HepG2 (cell line): ENCODE measurements at regions not wholly inside any gene's neighbourhood (a gene's known extent, or its start where the extent isn't known, plus 50 kb on each side); places are given as distances from the start of the nearest gene placed in this dataset.

ENCODE experiments used
- ATAC-seq: fragments of 200-7000 bp; cut with Tn5 transposase; 3 replicates; pipeline ENCODE4 v1.9.1; 2020; ENCODE audit warnings: mild to moderate bottlenecking, moderate library complexity
- BruUV-seq: library from RNA; stranded (reverse); fragments of 400-500 nt; replicated peaks from 2 replicates; lab custom pipeline; 2021; lab: Mats Ljungman, UMichigan
- CTCF ChIA-PET: fragments of 300-600 bp; formaldehyde crosslinking; extraction: SDS; loops from one replicate; lab custom pipeline; 2021; ENCODE audit warnings: low total read pairs, inconsistent platforms, low intra/inter-chr PET ratio; lab: Yijun Ruan, JAX
- POLR2A ChIA-PET: fragments of 350-600 bp; sonication (Branson Sonifier 250); formaldehyde crosslinking; loops from one replicate; lab custom pipeline; 2020; ENCODE audit warnings: antibody characterized with exemption, inconsistent platforms; lab: Yijun Ruan, JAX
- DNase-seq: peaks from one replicate; pipeline ENCODE4 v3.0.0-alpha.2; 2015; ENCODE audit warnings: low spot score
- FAIRE-seq: peaks from 3 replicates; lab custom pipeline; 2011; peaks lifted over from hg19 to GRCh38; lab: Jason Lieb, UNC
- H2AFZ ChIP-seq: one replicate; pipeline ENCODE4 v1.6.1; 2011; ENCODE audit warnings: low read length, inconsistent platforms
- H3K27ac ChIP-seq: fragments of 300-600 bp; 3 replicates; pipeline ENCODE4 v1.8.0; 2011; ENCODE audit warnings: mixed run types, mild to moderate bottlenecking, mixed read lengths, low read length, inconsistent platforms; ENCODE audit not compliant: insufficient read depth; ENCODE audit errors: extremely low read length
- H3K27me3 ChIP-seq, 2 experiments: fragments of 200-600 bp in 1 of 2; 2 replicates in 1 of 2; 3 replicates in 1 of 2; pipeline versions ENCODE4 v1.6.0 to v1.8.0; 2011; ENCODE audit warnings: low read length in 2 of 2, mild to moderate bottlenecking in 2 of 2, moderate library complexity in 2 of 2, inconsistent platforms in 1 of 2; ENCODE audit not compliant: insufficient read depth in 2 of 2, control insufficient read depth in 1 of 2
- H3K36me3 ChIP-seq, 2 experiments: fragments of 200-600 bp in 1 of 2; replicated peaks in 1 of 2; 2 replicates in 1 of 2; 3 replicates in 1 of 2; pipeline versions ENCODE4 v1.5.1 to v1.8.0; 2011; ENCODE audit warnings: low read length in 2 of 2, inconsistent platforms in 1 of 2; ENCODE audit not compliant: insufficient read depth in 2 of 2, control insufficient read depth in 1 of 2
- H3K4me1 ChIP-seq: 2 replicates; pipeline ENCODE4 v1.5.1; 2012; ENCODE audit warnings: low read length, inconsistent platforms; ENCODE audit not compliant: insufficient read depth
- H3K4me2 ChIP-seq: 2 replicates; pipeline ENCODE4 v1.6.0; 2011; ENCODE audit warnings: low read depth, low read length, inconsistent platforms
- H3K4me3 ChIP-seq, 3 experiments: fragments of 200-600 bp in 1 of 3; sonication (generic), shearing (Covaris generic) in 1 of 3; replicated peaks in 1 of 3; 2 replicates each; pipeline ENCODE4 v1.5.1; 2011 to 2016; ENCODE audit warnings: low read length in 3 of 3, inconsistent platforms in 2 of 3, low read depth in 2 of 3, mild to moderate bottlenecking in 2 of 3, control low read depth in 1 of 3, mixed read lengths in 1 of 3; ENCODE audit not compliant: insufficient read depth in 1 of 3
- H3K79me2 ChIP-seq: one replicate; pipeline ENCODE4 v1.6.1; 2011; ENCODE audit warnings: low read length, inconsistent platforms; ENCODE audit not compliant: insufficient read depth
- H3K9ac ChIP-seq: 2 replicates; pipeline ENCODE4 v1.6.0; 2011; ENCODE audit warnings: mild to moderate bottlenecking, low read depth, low read length, inconsistent platforms; ENCODE audit not compliant: insufficient read depth
- H3K9me3 ChIP-seq: 2 replicates; pipeline ENCODE4 v1.5.1; 2012; ENCODE audit warnings: mild to moderate bottlenecking, low read length
- H4K20me1 ChIP-seq: 2 replicates; pipeline ENCODE4 v1.6.0; 2011; ENCODE audit warnings: inconsistent platforms, mild to moderate bottlenecking, low read length, moderate library complexity; ENCODE audit not compliant: insufficient read depth
- ATRX ChIP-seq: sonication (generic); formaldehyde crosslinking; IDR thresholded peaks from 2 replicates; pipeline ENCODE4 v1.4.0; 2020; ENCODE audit warnings: missing genetic modification reagents, borderline replicate concordance
- ESRRA ChIP-seq: sonication (generic); formaldehyde crosslinking; IDR thresholded peaks from 2 replicates; pipeline ENCODE4 v1.5.1; 2020; ENCODE audit warnings: mild to moderate bottlenecking, low read depth, missing genetic modification reagents
- FOXA3 ChIP-seq: IDR thresholded peaks from 2 replicates; pipeline ENCODE4 v1.6.1; 2016; ENCODE audit warnings: missing genetic modification reagents, missing compliant biosample characterization
- RAD51 ChIP-seq: fragments of 450-650 bp; IDR thresholded peaks from 2 replicates; pipeline ENCODE4 v1.6.1; 2016; ENCODE audit warnings: borderline replicate concordance
- RBAK ChIP-seq: sonication (generic); formaldehyde crosslinking; IDR thresholded peaks from 2 replicates; pipeline ENCODE4 v1.5.1; 2020; ENCODE audit warnings: mild to moderate bottlenecking, missing genetic modification reagents
- SMAD1 ChIP-seq: sonication (generic); formaldehyde crosslinking; IDR thresholded peaks from 2 replicates; pipeline ENCODE4 v1.4.0; 2020; ENCODE audit warnings: missing genetic modification reagents, low read depth, mild to moderate bottlenecking, borderline replicate concordance
- XBP1 ChIP-seq: sonication (generic); formaldehyde crosslinking; IDR thresholded peaks from 2 replicates; pipeline ENCODE4 v1.5.0; 2020; ENCODE audit warnings: missing genetic modification reagents
- ZFP41 ChIP-seq: sonication (generic); formaldehyde crosslinking; IDR thresholded peaks from 2 replicates; pipeline ENCODE4 v1.4.0; 2020; ENCODE audit warnings: mild to moderate bottlenecking, missing genetic modification reagents, borderline replicate concordance
- ZNF264 ChIP-seq: sonication (generic); formaldehyde crosslinking; IDR thresholded peaks from 2 replicates; pipeline ENCODE4 v1.4.0; 2020; ENCODE audit warnings: missing genetic modification reagents
- ZNF496 ChIP-seq: sonication (generic); formaldehyde crosslinking; IDR thresholded peaks from 2 replicates; pipeline ENCODE4 v1.8.1; 2023; ENCODE audit warnings: mild to moderate bottlenecking, moderate library complexity, missing genetic modification reagents; ENCODE audit not compliant: insufficient replicate concordance
- ZNF564 ChIP-seq: sonication (generic); formaldehyde crosslinking; IDR thresholded peaks from 2 replicates; pipeline ENCODE4 v1.8.1; 2023; ENCODE audit warnings: mild to moderate bottlenecking, missing genetic modification reagents
- WGBS: methylation state at CpG from one replicate; pipeline ENCODE4 v1.1.6; 2017; ENCODE audit warnings: low lambda C conversion rate; 5-methylcytosine and 5-hydroxymethylcytosine counted together
- in situ Hi-C: cut with HindIII; loops from 2 replicates; pipeline ENCODE4 v1.10.0; 2017; ENCODE audit warnings: low pct_unique_long_range_greater_than_20kb; ENCODE audit not compliant: extremely low pct_ligation_motif_present
- intact Hi-C: fragments of 100-400 bp; cut with micrococcal nuclease; formaldehyde crosslinking; loops from one replicate; pipeline ENCODE4 v1.10.0; 2022; ENCODE audit not compliant: unreplicated experiment
- TF ChIP-seq, protein P1 (sequence below): sonication (generic); formaldehyde crosslinking; IDR thresholded peaks from 2 replicates; pipeline ENCODE4 v1.8.0; 2022; ENCODE audit warnings: mild to moderate bottlenecking, missing genetic modification reagents, moderate library complexity

DNA sequence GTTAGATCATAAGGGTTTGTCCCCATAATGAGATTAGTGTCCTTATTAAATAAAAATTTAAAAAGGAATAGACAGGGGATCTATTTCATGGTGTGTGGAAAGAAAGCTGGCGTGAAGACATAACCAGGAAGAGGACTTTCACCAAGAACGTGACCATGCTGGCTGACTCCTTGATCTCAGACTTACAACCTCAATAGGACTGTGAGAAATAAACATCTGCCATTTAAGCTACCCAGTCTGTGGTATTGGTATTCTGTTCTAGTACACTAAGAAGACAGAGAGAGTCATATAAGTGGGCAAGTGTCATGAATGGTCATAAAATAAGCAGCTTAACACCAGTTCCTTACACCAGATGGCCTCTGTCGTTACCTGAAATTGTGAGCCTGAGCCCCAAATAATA, 259.4 kb upstream of the CCNG1 start:
- in situ Hi-C loops (no loop called here), intact Hi-C loops (no loop called here)
- H3K9me3 ChIP-seq: no peaks in the 10 kb centered on the region
- TF ChIP-seq ESRRA (CRISPR knock-in tag): no peak
- no peak for TF ChIP-seq ZNF496
- TF ChIP-seq, protein P1, sequence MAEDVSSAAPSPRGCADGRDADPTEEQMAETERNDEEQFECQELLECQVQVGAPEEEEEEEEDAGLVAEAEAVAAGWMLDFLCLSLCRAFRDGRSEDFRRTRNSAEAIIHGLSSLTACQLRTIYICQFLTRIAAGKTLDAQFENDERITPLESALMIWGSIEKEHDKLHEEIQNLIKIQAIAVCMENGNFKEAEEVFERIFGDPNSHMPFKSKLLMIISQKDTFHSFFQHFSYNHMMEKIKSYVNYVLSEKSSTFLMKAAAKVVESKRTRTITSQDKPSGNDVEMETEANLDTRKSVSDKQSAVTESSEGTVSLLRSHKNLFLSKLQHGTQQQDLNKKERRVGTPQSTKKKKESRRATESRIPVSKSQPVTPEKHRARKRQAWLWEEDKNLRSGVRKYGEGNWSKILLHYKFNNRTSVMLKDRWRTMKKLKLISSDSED (CRISPR knock-in tag): no peak
- TF ChIP-seq RAD51: no peak
- TF ChIP-seq SMAD1: no peak
- no peak for TF ChIP-seq ATRX (CRISPR knock-in tag)
- TF ChIP-seq FOXA3 (CRISPR knock-in tag): no peak
- no peak for TF ChIP-seq ZNF264 (CRISPR knock-in tag)
- TF ChIP-seq ZNF564: no peak
- TF ChIP-seq XBP1: no peak
- TF ChIP-seq RBAK (CRISPR knock-in tag): no peak
- TF ChIP-seq ZFP41: no peak
- no peak overlapping the region for H3K27ac ChIP-seq
- no peak overlapping the region for H3K4me3 ChIP-seq
- FAIRE-seq (no peak), ATAC-seq (no peak), DNase-seq (no peak)
- no peak overlapping the region for H3K9ac ChIP-seq
- no TSS peak for BruUV-seq
- no peaks in the 10 kb centered on the region for H3K36me3 ChIP-seq
- no peak overlapping the region for H3K4me2 ChIP-seq
- H3K79me2 ChIP-seq: no peaks in the 10 kb centered on the region
- no peaks in the 10 kb centered on the region for H3K4me1 ChIP-seq
- no peak overlapping the region for H2AFZ ChIP-seq
- no peaks in the 10 kb centered on the region for H3K27me3 ChIP-seq
- POLR2A ChIA-PET: no interaction called here
- 5% methylated on average over 3 of the region's 3 CpGs for WGBS
- CTCF ChIA-PET: no interaction called here
- H4K20me1 ChIP-seq: no peaks in the 10 kb centered on the region
